Thyroid gland (tissue), 4 donors: ENCODE measurements at regions not wholly inside any gene's neighbourhood (a gene's known extent, or its start where the extent isn't known, plus 50 kb on each side); places are given as distances from the start of the nearest gene placed in this dataset.

Experiments used
- DNase-seq, 2 donors: peaks; one replicate each; pipeline ENCODE4 v3.0.0-alpha.2; 2019
- H3K27ac ChIP-seq, 3 donors: fragments of 200-600 bp; sonication (generic); 1 replicate in 2 of 3; 2 replicates in 1 of 3; pipeline ENCODE4 v1.5.1; 2016 to 2019; ENCODE audit warnings: mild to moderate bottlenecking in 1 of 3, moderate library complexity in 1 of 3
- H3K27me3 ChIP-seq: fragments of 200-600 bp; sonication (generic); one replicate; pipeline ENCODE4 v1.5.1; 2019
- H3K36me3 ChIP-seq, 2 donors: fragments of 200-600 bp; sonication (generic); one replicate each; pipeline ENCODE4 v1.5.1; 2016 to 2019
- H3K4me1 ChIP-seq, 2 donors: fragments of 200-600 bp; sonication (generic); one replicate each; pipeline ENCODE4 v1.5.1; 2017 to 2019
- H3K4me3 ChIP-seq, 3 donors: fragments of 200-600 bp; sonication (generic); replicated peaks in 1 of 3; 1 replicate in 2 of 3; 2 replicates in 1 of 3; pipeline ENCODE4 v1.5.1; 2016; ENCODE audit warnings: mild to moderate bottlenecking in 1 of 3
- H3K9me3 ChIP-seq: fragments of 200-600 bp; sonication (generic); one replicate; pipeline ENCODE4 v1.5.1; 2017
- POLR2A ChIP-seq, 2 donors: fragments of 450-650 bp; IDR thresholded peaks; one replicate each; pipeline ENCODE4 v1.6.1; 2017; ENCODE audit warnings: antibody characterized with exemption in 2 of 2, mild to moderate bottlenecking in 2 of 2, moderate library complexity in 1 of 2
- WGBS, 2 donors: methylation state at CpG; one replicate each; pipeline ENCODE4 v1.1.5; 2017; 5-methylcytosine and 5-hydroxymethylcytosine counted together
- intact Hi-C: fragments of 100-400 bp; cut with DNase I; formaldehyde crosslinking; loops from one replicate; pipeline ENCODE4 v1.15.1; 2023
- TF ChIP-seq, protein P1 (sequence below), 6 experiments: fragments of 200-600 bp in 3 of 6; fragments of 450-650 bp in 3 of 6; sonication (generic) in 3 of 6; IDR thresholded peaks; one replicate each; pipeline ENCODE4 v1.5.1; 2016 to 2019; ENCODE audit warnings: antibody characterized with exemption in 6 of 6, mild to moderate bottlenecking in 2 of 6, inconsistent platforms in 1 of 6, moderate library complexity in 1 of 6

DNA sequence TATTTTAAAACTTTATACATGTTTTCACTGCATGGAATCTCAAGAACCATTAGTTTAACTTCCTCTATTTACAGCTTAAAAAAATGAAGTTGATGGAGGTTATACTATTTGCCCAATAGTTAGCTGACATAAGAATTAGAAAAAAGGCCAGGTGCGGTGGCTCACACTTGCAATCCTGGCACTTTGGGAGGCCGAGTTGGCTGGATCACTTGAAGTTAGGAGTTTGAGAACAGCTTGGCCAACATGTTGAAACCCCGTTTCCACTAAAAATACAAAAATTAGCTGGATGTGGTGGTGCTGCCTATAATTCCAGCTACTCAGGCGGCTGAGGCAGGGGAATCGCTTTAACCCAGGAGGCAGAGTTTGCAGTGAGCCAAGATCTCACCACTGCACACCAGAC, 125.1 kb upstream of the CDH19 start:
- 90 to 93% methylated on average over 5 of the region's 5 CpGs for WGBS, 2 donors
- DNase-seq: no peak
- Histone ChIP-seq H3K27me3 (no peaks in the 10 kb centered on the region), H3K4me3 (no peak overlapping the region), H3K27ac (no peak overlapping the region), H3K4me1 (peaks cover 7 to 9% of the 10 kb centered on the region in 2 donors), H3K9me3 (no peaks in the 10 kb centered on the region), H3K36me3 (no peaks in the 10 kb centered on the region)
- intact Hi-C loops: no loop called here
- no peak for TF ChIP-seq POLR2A (IDR thresholded peaks at IDR 0.05)
- TF ChIP-seq, protein P1, sequence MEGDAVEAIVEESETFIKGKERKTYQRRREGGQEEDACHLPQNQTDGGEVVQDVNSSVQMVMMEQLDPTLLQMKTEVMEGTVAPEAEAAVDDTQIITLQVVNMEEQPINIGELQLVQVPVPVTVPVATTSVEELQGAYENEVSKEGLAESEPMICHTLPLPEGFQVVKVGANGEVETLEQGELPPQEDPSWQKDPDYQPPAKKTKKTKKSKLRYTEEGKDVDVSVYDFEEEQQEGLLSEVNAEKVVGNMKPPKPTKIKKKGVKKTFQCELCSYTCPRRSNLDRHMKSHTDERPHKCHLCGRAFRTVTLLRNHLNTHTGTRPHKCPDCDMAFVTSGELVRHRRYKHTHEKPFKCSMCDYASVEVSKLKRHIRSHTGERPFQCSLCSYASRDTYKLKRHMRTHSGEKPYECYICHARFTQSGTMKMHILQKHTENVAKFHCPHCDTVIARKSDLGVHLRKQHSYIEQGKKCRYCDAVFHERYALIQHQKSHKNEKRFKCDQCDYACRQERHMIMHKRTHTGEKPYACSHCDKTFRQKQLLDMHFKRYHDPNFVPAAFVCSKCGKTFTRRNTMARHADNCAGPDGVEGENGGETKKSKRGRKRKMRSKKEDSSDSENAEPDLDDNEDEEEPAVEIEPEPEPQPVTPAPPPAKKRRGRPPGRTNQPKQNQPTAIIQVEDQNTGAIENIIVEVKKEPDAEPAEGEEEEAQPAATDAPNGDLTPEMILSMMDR (IDR thresholded peaks at IDR 0.05): no peak

DNA sequence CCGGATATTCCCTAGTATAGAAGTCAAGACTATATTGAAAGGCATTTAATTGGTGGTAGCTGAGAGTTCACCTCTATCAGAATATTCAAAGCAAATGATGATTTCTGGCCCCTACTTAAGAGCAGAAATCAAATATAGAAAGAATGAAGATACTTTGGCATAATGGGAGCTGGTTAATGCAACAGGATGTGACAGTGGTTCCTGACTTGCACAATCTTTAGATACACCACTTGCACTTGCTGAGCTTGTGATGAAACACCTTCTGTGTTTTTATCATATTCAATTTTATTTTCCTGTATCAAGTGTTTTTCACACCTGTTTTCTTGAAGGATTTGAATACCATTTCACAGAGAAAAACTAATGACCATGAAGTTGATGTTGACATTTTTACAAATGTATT, 124.1 kb upstream of the CDH19 start:
- WGBS, 2 donors: 95 to 97% methylated on average over 1 of the region's 1 CpG
- no peaks in the 10 kb centered on the region for H3K27me3 ChIP-seq
- no peak for DNase-seq
- H3K4me3 ChIP-seq: no peak overlapping the region
- TF ChIP-seq POLR2A (IDR thresholded peaks at IDR 0.05): no peak
- TF ChIP-seq, protein P1 (IDR thresholded peaks at IDR 0.05): no peak
- no peak overlapping the region for H3K27ac ChIP-seq
- no peaks in the 10 kb centered on the region for H3K36me3 ChIP-seq
- intact Hi-C loops: no loop called here
- H3K4me1 ChIP-seq: peaks cover 7 to 9% of the 10 kb centered on the region in 2 donors
- H3K9me3 ChIP-seq: no peaks in the 10 kb centered on the region

DNA sequence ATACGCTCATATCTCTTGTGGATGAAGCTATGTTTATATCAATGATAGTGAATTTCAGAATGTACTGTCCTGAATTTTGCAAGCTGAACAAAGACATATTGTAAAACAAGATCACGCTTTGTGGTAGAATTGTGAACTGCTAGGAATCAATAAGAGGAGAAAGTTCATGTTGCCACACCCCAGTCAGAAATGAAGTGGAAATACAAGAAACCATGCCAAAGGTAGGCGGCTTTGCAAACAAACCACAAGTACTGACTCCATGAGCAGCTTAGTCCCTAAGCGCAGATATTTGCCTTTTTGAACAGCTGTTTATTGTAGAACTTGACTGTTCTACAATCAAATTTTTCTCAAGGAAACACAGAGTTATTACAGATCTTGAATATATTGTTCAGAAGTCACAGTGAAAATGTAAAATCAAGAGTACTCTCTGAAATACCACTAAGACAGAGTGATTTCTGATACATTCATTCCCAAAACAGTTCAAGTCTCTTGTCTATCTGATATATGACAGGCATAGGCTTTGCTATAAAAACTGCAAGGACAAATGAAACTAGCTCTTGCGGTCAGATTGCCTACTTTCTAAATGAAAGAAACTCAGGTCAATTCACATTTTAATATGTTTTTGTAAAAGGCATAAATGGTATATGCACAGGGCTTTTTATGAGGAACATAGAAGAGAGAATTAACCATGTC, 120.9 kb upstream of the CDH19 start:
- intact Hi-C loops: no loop called here
- peak; percentile 47 to 50 for DNase-seq
- no peaks in the 10 kb centered on the region for H3K9me3 ChIP-seq
- H3K27ac ChIP-seq: peak overlapping the region in 2 of 3 donors; percentile 56 to 61
- TF ChIP-seq POLR2A (IDR thresholded peaks at IDR 0.05): no peak
- TF ChIP-seq, protein P1 (IDR thresholded peaks at IDR 0.05): peak in 4 of 6 experiments; percentile 12 to 55 (median 38)
- H3K4me1 ChIP-seq: peaks cover 7 to 9% of the 10 kb centered on the region in 2 donors
- no peak overlapping the region for H3K4me3 ChIP-seq
- 27 to 37% methylated on average over 5 of the region's 5 CpGs for WGBS, 2 donors
- H3K36me3 ChIP-seq: no peaks in the 10 kb centered on the region
- no peaks in the 10 kb centered on the region for H3K27me3 ChIP-seq

DNA sequence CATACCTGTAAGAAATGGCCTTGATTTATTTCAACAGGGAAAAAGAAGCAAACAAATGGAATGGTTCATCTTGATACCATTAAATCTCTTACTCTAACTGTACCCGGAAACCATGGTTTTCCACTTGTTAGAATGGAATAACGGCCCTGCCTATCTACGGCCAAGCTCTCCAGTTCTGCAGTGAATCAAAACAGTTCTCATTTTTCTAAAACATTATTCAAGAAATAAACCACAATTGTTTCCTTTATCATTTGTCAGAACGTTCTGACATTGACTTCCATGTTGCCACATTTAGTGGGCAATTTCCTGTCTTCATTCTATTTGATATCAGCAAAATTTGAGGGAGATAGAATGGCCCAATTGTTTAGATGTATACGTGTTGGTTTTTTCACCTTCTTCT, 118.8 kb upstream of the CDH19 start:
- Histone ChIP-seq H3K4me3 (no peak overlapping the region), H3K27me3 (no peaks in the 10 kb centered on the region), H3K27ac (no peak overlapping the region), H3K36me3 (no peaks in the 10 kb centered on the region), H3K9me3 (no peaks in the 10 kb centered on the region), H3K4me1 (peaks cover 7 to 9% of the 10 kb centered on the region in 2 donors)
- WGBS, 2 donors: 85 to 86% methylated on average over 5 of the region's 5 CpGs
- DNase-seq: no peak
- intact Hi-C loops: no loop called here
- TF ChIP-seq, protein P1 (IDR thresholded peaks at IDR 0.05): no peak
- no peak for TF ChIP-seq POLR2A (IDR thresholded peaks at IDR 0.05)

DNA sequence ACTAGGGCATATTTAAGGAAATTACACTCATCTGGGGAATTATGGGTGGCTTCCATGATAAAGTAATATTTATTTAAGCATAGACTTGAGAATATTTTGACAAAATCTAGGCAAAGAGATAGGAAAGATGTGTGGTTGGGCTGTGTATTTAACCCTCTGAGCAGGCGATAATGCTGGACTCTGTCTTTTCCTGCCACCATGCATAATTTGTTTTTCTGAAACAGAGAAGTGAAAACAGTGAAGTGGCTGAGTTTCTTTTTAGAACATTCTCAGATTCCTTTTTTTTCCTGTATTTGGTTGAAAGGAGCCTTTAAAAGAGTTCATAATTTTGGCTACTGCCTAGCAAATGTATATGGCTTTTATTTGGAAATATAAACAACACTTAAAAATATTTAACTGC, 104.8 kb upstream of the CDH19 start:
- no peaks in the 10 kb centered on the region for H3K4me1 ChIP-seq
- no peaks in the 10 kb centered on the region for H3K36me3 ChIP-seq
- intact Hi-C loops: no loop called here
- H3K9me3 ChIP-seq: no peaks in the 10 kb centered on the region
- TF ChIP-seq, protein P1 (IDR thresholded peaks at IDR 0.05): no peak
- TF ChIP-seq POLR2A (IDR thresholded peaks at IDR 0.05): no peak
- DNase-seq: no peak
- WGBS, 2 donors: 70% methylated on average over 1 of the region's 1 CpG
- no peaks in the 10 kb centered on the region for H3K27me3 ChIP-seq
- H3K27ac ChIP-seq: no peak overlapping the region
- no peak overlapping the region for H3K4me3 ChIP-seq
